Kidney (tissue), 13 donors: ENCODE measurements at regions not wholly inside any gene's neighbourhood (a gene's known extent, or its start where the extent isn't known, plus 50 kb on each side); places are given as distances from the start of the nearest gene placed in this dataset.

Experiments
- DNase-seq, 5 donors: peaks; one replicate each; pipeline ENCODE4 v3.0.0-alpha.2; 2013 to 2020
- FAIRE-seq: peaks from 2 replicates; lab custom pipeline; 2012; peaks lifted over from hg19 to GRCh38; lab: Jason Lieb, UNC
- H3K27ac ChIP-seq, 2 donors: one replicate each; pipeline ENCODE4 v1.7.0; 2013; ENCODE audit warnings: low read depth in 2 of 2, low read length in 2 of 2, inconsistent platforms in 1 of 2
- H3K27me3 ChIP-seq: one replicate; pipeline ENCODE4 v1.7.1; 2013; ENCODE audit warnings: low read length, inconsistent platforms; ENCODE audit not compliant: control insufficient read depth, insufficient read depth
- H3K36me3 ChIP-seq, 3 donors: one replicate each; pipeline versions ENCODE4 v1.7.0 to v1.7.1; 2013; ENCODE audit warnings: low read length in 3 of 3, control low read depth in 1 of 3, inconsistent platforms in 1 of 3; ENCODE audit not compliant: insufficient read depth in 3 of 3, control insufficient read depth in 2 of 3
- H3K4me1 ChIP-seq, 3 donors: one replicate each; pipeline versions ENCODE4 v1.7.0 to v1.7.1; 2013; ENCODE audit warnings: low read length in 3 of 3, inconsistent platforms in 1 of 3, low read depth in 1 of 3; ENCODE audit not compliant: control insufficient read depth in 2 of 3, insufficient read depth in 2 of 3
- H3K4me3 ChIP-seq, 3 donors: one replicate each; pipeline versions ENCODE4 v1.7.0 to v1.8.1; 2013; ENCODE audit warnings: low read length in 3 of 3, control low read depth in 1 of 3, inconsistent platforms in 1 of 3
- H3K9ac ChIP-seq, 3 donors: one replicate each; pipeline versions ENCODE4 v1.7.0 to v1.7.1; 2013; ENCODE audit warnings: low read length in 3 of 3, control low read depth in 1 of 3, inconsistent platforms in 1 of 3
- H3K9me3 ChIP-seq, 3 donors: one replicate each; pipeline versions ENCODE4 v1.7.0 to v1.7.1; 2013; ENCODE audit warnings: low read length in 3 of 3, control low read depth in 1 of 3, inconsistent platforms in 1 of 3; ENCODE audit not compliant: control insufficient read depth in 2 of 3, insufficient read depth in 1 of 3
- intact Hi-C: fragments of 100-400 bp; cut with DNase I; formaldehyde crosslinking; loops from one replicate; pipeline ENCODE4 v1.11.1; 2022
- TF ChIP-seq, protein P1 (sequence below): IDR thresholded peaks from 3 replicates; pipeline ENCODE4 v1.5.1; 2012; ENCODE audit warnings: mild to moderate bottlenecking, moderate library complexity, borderline replicate concordance; ENCODE audit not compliant: insufficient read depth; ENCODE audit errors: extremely low read depth
- donor health status: control.
- donor health status: control.
- donor health status: control.
- donor health status: control.
- donor health status: control.
- donor health status: DM: yes; HTN: yes; CAD: no.
- donor health status: Normal renal cell carcinoma (clear cell type).

- Histone ChIP-seq H3K4me1 (no peaks in the 10 kb centered on the region), H3K4me3 (no peak overlapping the region), H3K9me3 (peaks cover 0 to 2% (median 0%) of the 10 kb centered on the region in 3 donors), H3K36me3 (no peaks in the 10 kb centered on the region), H3K9ac (no peak overlapping the region), H3K27me3 (no peaks in the 10 kb centered on the region), H3K27ac (no peak overlapping the region)
- FAIRE-seq (no peak), DNase-seq (no peak)
- intact Hi-C loops, result no loop called here
- TF ChIP-seq, protein P1, sequence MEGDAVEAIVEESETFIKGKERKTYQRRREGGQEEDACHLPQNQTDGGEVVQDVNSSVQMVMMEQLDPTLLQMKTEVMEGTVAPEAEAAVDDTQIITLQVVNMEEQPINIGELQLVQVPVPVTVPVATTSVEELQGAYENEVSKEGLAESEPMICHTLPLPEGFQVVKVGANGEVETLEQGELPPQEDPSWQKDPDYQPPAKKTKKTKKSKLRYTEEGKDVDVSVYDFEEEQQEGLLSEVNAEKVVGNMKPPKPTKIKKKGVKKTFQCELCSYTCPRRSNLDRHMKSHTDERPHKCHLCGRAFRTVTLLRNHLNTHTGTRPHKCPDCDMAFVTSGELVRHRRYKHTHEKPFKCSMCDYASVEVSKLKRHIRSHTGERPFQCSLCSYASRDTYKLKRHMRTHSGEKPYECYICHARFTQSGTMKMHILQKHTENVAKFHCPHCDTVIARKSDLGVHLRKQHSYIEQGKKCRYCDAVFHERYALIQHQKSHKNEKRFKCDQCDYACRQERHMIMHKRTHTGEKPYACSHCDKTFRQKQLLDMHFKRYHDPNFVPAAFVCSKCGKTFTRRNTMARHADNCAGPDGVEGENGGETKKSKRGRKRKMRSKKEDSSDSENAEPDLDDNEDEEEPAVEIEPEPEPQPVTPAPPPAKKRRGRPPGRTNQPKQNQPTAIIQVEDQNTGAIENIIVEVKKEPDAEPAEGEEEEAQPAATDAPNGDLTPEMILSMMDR, result no peak
These were observed 512.8 kb upstream of the POU3F3 start for GRCh38 chr2:104340879-104341828.

DNA sequence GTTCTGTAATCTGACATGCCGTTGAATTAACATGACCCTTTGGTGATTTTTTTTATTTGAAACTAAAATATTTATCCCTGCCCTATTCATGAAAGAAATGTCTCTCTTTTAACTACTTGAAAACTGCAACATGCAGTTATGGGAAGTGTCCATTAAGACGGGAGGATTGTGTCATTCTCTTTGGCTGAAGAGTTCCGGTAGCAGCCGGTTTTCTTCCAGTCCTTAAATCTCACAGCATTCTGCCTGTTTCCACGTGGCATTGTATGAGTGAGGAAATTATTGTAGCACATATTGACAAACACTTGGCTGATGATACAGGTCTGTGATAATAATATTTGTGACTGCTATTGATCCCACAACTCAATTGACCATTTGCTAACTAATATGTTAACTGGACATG is 509.6 kb upstream of the POU3F3 start:
- H3K36me3 ChIP-seq, result no peaks in the 10 kb centered on the region
- H3K4me1 ChIP-seq, result no peaks in the 10 kb centered on the region
- no peak overlapping the region for H3K4me3 ChIP-seq
- no peak overlapping the region for H3K9ac ChIP-seq
- H3K27ac ChIP-seq, result no peak overlapping the region
- intact Hi-C loops, result no loop called here
- TF ChIP-seq, protein P1, result no peak
- peak in 1 of 5 donors; percentile 34 for DNase-seq
- H3K27me3 ChIP-seq, result no peaks in the 10 kb centered on the region
- peaks cover 0 to 3% (median 0%) of the 10 kb centered on the region in 3 donors for H3K9me3 ChIP-seq
- no peak for FAIRE-seq

- DNase-seq (no peak), FAIRE-seq (no peak)
- Histone ChIP-seq H3K27me3 (no peaks in the 10 kb centered on the region), H3K36me3 (no peaks in the 10 kb centered on the region), H3K9me3 (peaks cover 0 to 3% (median 0%) of the 10 kb centered on the region in 3 donors), H3K4me1 (no peaks in the 10 kb centered on the region), H3K9ac (no peak overlapping the region), H3K27ac (no peak overlapping the region), H3K4me3 (no peak overlapping the region)
- intact Hi-C loops, result no loop called here
- TF ChIP-seq, protein P1, result no peak
These were observed 508.9 kb upstream of the POU3F3 start for GRCh38 chr2:104344985-104345384.
